GM21367 (cell line): ENCODE measurements at regions not wholly inside any gene's neighbourhood (a gene's known extent, or its start where the extent isn't known, plus 50 kb on each side); places are given as distances from the start of the nearest gene placed in this dataset.

Experiments used
- ATAC-seq: cut with Tn5 transposase; IDR thresholded peaks from one replicate; pipeline ENCODE4 v1.9.1; 2021; ENCODE audit not compliant: unreplicated experiment

DNA sequence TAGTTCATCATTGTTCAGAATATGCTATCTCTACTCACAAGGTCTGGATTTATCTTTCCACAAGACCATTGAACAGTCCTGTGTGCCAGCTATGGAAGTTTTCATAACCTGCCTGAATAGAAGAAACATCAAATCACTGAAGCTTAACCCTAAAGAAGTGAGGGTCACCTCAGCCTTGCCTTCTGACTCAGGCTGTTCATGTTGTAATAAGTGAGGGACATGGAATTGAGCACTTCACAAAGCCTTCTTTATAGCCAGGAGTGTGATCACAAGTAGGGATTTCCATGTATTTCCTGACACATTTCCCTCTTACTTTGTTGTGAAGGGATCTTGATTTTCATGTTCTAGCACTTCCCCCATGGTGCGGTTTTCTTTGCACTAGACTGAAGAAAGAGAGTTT lies 577.5 kb upstream of the WWC1 start:
- ATAC-seq: no peak

DNA sequence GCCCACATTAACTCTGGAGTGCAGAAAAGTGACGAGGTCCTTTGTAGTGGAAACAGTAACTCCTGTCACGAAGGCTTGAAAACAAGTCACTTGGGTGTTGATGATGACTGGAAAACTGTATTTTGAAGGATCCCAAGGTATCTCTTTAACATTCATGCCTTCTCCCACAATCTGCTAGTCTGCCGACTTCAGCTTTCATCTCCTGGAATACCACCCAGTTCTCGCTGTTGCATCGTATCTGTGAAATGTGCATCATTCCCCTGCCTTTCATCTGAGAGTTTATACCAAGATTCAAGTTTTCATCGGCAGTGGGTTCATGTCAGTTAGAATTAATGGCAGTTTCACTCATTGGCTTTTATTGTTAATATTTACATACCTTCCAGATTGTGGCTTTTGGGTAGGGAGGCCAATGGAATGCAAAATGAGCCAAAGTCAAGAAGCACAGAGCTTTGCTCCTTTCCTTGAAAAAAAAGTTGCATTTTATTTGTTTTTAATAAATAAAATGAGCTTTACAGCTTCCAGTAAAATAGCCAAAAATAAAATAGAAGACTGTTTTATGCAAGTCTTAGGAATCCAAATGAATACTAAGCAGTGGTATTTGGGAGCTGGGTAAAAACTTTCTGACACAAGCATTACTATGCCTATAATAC lies 575.2 kb upstream of the WWC1 start:
- no peak for ATAC-seq

DNA sequence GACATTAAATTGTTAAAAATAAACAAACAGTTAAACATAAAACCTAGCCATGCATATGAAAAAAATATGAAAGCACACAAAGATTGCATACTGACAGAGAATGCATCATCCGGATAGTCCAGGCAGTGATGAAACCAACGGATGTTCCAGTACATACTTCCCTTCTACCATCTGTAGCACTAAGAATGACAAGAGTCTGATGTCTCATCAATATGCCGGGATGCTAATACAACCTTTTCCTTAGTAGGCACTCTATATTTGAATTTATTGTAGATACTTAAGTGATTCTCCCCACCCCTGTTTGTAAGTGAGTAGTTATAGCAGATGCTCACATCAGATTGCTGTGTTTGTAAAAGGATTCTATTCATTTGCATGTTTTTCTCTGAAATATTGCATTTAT lies 571.2 kb upstream of the WWC1 start:
- no peak for ATAC-seq

DNA sequence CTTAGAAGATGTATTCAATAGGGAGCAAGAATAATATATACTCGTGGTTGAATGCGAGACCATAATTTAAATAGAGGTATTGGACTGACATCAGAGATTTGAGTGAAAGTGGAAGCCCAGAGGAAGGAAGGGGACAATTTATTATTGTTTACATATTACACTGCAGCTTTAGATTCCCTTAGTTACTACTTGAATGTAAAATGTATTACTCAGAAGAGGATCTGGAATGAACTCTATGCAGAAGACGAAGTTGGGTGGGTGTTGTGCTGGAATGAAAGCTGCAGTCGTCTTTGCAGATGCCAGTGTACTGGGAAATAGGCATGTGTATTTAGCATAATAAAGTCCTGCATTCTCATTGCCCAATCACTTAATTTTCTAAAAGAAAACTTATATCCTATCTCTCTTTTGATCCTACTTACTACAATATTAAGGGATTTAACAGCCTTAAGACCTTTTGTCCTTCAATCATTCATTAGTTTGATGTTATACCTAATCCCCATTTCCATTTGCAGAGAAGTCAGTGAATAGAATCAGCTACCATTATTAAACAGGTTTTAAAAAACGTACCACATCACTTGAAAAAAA lies 570.7 kb upstream of the WWC1 start:
- ATAC-seq: no peak

DNA sequence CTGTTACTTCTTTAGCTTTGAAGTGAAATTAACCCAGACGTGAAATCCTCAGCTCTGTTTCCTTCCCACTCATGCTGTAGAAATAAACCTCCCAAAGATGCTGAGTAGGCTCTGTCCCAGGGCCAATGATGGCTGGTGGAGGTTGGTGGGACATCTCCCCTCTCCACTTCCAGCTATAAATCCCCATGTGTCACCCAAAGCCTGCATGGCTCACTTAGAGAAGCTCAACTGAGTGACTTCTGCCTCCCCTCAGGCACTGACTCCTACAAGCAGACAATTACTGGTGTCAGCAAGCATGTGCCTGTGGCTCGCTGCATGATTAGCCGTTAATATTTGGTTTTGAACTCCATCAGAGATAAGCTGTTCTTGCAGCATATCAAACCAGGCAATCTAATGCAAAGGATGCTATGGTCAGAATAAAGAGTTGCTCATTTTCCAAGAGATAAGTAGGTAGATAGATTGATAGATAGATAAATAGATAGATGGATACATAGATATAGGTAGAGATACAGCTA lies 569.5 kb upstream of the WWC1 start:
- ATAC-seq: no peak

DNA sequence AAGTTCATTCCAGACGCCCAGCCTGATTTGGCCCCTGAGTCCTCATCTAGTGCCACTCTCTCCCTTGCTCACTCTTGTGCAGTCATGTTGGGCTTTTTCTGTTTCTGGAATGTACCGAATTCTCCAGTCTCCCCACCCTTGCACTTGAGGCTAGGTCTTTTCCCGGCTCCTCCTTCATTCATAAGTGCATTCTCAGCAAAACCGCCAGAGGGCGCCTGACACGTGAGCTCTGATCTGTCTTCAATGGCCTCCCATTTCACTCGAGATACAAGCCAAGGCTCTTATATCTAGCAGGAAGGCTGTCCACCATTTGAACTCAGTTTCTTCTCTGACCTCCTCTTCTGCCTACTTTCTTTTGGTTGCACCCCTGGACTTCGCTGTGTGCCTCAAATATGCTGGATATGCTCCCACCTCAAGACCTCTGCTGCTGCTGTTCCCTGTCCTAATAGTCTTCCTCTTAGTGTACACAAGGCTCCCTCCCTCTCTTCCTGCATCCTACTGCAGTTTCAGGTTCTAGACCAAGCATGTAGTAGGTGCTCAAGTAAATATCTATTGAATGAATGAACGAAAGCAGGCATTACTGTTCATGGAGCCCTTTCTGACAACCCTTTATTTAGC lies 568.1 kb upstream of the WWC1 start:
- ATAC-seq: peak; percentile 96

DNA sequence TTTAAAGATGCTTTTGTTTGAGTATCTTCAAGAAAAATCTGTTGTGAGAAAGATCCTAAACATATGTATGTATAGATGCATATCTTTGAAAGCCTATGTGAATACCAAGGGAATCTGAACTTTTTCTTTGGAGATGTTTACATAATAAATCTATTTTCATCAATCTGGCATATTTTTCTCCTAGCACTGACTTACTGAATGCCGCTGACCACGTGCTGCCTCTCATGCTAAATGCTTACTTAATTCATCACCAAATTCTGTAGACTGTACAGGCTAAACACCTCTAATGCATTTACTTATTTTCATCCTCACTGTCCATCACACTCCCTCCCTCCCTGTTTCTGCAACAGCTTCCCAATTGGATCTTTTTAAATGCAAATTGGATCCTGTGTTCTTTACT lies 566.2 kb upstream of the WWC1 start:
- ATAC-seq: no peak

DNA sequence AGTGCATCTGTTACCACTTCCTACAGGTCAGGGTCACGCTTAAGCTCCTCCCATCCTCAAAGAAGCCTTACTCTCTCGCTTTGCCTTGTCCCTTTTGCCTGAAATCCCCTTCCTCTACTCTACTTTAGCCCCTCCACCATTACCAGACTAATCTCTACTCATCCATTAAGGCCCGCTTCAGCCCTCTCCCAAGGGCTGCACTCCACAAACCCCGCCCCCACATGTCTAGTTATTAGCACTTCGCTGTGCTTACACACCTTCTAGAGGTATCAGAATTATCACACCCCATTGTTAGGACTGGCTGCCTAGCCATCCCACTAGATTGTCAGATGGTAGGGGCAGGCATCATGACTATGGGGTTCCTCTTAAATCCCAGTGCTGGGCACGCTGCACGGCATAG lies 565.7 kb upstream of the WWC1 start:
- ATAC-seq: no peak

DNA sequence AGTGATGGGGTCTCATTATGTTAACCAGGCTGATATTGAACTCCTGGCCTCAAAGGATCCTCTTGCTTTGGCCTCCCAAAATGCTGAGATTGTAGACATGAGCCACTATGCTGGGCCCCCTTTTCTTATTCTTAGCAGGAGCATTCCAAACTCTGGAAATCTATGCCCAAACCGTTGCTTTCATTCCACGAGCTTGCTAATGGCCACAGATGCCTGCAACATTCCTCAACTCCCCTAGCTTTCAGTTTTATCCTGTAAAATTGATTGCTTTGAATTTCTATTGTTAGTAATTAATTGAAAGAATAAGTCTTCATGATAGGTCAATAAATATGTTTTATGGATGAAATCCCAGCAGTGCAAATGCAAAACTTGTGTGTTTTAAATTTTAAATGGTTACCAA lies 564.8 kb upstream of the WWC1 start:
- no peak for ATAC-seq

DNA sequence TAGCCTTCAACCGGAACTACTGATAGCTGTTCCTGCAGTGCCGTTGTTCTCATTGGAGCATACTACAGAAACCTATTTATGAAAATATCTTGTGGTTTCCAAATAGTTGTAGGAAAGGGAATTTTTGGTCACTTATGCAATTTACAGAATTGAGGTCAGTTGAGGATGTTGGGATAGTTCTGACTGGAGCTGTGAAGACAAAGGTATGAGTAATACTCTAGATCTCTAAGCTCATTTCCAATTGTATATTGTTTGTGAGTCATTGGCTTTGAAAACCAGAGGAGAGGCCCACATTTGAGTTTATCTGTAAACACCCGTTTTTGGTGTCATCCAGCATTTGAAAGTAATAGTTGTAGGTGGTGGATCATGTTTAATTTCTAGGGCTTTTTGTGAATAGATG lies 561.3 kb upstream of the WWC1 start:
- no peak for ATAC-seq

DNA sequence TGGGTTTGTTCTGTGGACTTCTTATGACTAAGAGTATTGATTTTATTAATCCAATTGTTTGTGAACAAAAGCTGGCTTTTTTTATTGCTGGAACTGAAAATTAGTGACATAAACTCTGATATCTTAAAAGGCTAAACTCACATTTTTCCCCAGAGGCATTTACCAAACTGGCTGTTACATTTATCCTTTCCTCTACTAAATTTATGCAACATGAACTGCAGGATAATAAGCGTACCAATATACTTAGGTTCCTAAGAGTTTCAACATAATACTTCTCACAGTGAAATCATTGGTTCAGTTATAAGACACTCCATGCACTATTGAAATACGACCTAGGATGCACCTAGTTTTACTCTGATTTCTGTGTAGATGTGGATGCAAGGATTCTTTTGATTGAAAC lies 560.8 kb upstream of the WWC1 start:
- no peak for ATAC-seq

DNA sequence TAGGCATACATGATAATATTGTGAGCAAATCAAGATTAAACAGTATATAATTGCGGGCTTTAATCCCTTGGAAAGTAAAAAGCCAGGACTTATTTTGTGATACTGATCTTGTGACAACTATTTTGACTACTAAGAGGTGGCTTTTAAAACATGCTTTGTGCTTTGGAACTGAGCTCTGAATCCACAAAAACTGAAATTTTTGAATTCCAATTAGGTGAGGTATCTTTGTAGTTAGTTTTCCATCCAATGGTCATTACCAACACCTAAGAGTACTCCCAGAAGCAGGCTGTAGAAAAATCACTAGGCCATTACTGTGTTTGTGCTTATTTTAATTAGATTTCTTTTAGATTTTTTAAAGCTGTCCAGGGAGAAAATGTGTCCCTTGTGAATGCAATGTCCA lies 559.5 kb upstream of the WWC1 start:
- no peak for ATAC-seq

DNA sequence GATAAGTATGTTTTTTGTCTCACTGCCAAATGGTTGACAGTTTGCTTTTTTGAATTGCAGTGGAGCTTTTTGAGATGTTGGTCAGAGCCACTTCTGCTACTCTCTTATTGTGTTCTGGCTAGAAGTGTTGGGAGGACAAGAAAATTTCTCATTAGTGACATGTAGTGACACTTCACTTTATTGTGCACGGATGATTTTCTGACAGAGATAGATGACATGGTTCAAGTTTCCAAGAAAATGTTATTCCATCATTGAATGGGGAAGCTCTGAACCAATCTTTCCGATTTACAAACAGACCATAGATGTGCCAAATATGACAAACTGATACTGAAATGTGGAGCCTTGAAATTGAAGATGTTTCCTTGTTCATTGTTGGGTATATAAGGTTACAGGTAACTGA lies 558.9 kb upstream of the WWC1 start:
- no peak for ATAC-seq

DNA sequence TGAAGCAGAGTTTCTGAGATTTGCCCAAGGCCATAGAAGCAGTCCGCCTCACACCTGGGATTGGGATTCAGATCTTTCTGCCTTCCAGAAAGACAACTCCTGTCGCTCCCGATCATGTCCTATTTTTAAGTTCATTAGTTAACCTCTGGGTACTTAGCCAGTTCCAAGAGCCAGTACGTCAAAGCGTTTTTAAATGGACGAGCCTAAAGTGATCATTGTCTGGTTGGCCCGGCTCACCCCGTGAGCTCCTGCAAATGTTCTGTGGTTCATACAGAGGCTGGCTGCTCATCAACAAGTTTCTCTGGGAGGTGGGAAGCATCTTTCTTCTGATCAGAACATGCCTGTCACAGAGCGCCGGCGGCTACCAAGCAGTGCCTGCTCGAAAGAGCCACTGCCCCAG lies 554.5 kb upstream of the WWC1 start:
- no peak for ATAC-seq

DNA sequence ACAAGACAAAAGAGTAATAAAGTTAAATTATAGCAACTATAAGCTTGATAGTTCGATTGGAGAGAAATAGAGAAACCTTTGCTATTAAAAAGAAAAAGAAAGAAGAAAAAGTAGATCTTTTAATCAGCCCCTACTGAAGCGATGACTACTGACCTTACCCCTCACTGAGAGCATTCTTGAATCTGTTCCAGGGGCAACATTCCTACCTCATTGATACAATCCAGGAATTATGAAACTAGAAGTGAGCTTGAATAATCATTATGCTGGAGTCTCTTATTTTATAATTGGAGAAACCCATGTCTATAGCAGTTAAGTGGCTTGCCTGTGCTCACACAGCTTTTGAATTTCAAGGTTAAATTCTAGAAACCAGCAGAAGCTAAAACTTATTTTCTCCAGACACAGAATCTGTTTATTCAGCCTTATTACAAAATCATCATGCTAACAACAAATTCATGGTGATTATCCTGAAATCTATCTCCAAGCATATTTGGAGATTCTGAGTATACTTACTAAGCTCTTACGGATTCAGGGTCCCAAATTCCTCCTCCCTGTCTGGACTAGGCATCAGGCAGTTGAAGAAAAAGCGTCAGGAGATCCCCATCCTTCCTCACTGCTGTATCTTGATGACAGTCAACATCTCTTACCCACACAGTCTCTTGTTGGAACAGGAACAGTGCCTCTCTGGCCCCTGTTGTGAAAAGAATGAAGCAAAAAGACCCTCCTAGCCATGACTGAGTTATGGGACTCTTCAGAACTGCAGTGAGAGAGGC lies 547.6 kb upstream of the WWC1 start:
- no peak for ATAC-seq

DNA sequence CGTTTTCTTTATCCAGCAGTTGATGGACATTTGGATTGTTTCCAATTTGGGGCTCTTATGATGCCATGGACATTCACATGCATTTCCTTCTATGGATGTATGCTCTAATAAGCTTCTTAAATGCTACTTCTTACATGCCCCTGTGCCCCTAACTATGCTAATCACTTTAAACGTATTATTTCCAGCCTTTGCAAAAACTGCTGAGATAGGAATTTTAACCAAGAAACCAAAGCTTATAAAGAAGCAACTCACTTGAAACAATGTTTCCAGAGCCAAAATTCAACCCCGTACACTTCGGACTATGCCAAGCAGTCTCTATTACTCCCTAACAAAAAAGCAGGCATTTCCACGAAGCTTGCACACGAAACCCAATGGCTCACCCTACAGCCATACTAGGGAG lies 545.6 kb upstream of the WWC1 start:
- ATAC-seq: no peak

DNA sequence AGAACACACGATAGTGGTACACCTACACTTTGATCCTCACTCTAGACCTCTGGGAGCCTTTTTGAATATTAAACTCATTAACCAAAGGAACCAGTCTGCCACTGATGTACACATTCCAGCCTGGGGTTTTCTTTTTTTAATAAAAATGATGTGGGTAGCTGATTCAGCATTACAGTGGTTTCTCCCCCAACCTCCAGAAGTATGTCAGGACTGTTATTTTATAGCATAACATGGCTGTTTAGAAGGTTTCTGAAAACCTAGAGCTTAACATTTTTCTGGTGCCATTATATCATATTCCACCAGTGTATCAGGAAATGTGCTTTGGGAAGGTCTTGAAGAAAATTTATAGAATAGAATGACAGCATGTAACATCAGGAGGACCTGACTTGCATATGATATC lies 540.9 kb upstream of the WWC1 start:
- no peak for ATAC-seq

DNA sequence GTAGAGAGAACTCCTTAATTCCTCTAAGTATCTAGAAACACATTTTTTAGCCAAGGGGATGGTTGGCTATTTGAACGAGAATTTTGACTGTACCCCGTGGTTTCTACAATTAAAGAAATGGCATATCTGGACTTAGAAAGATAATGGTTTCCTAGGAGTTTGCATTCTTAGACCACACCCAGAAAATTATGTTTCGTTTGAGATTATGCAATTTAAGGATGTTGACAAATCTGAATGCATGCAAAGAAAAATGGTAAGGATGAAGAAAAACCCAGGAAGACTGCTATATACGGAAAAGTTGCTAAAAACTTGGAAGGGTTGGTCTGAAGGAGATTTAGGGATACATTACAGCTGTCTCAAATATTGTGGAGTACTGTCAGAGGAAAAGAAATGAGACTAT lies 538.5 kb upstream of the WWC1 start:
- no peak for ATAC-seq

DNA sequence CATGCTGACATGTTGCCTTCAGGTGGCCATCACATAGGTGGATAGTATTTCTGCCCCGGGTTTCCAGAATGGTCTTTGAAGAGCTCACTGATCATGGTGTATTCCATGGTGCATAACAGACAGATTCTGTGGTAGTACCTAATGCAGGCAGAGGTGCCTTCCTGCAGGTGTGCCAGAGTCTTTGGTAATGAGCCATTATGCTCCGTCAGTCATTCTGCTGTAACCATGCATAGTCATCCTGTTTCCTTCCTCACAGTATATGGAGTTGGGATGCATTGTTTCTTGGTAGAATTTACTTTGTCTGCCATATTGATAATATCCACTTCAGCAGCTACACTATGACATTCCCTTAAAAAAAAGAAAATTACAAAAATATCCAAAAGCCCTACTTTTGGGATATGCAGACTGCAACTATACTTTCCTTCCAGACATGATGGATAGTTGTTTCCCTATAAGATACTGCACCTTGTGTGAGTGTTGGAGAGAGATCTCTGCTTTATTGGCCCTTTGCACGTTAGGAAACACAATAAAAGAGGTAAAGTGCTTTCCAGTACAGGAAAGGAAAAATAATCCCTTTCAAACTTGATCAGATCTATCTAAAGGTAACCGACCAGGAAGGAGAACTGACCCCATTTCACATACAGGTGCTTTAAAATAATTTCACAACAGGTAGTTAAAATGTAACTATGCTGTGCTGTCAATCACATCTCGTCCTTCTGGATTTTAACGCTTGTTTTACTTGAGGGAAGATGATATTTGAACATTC lies 537.5 kb upstream of the WWC1 start:
- ATAC-seq: no peak

DNA sequence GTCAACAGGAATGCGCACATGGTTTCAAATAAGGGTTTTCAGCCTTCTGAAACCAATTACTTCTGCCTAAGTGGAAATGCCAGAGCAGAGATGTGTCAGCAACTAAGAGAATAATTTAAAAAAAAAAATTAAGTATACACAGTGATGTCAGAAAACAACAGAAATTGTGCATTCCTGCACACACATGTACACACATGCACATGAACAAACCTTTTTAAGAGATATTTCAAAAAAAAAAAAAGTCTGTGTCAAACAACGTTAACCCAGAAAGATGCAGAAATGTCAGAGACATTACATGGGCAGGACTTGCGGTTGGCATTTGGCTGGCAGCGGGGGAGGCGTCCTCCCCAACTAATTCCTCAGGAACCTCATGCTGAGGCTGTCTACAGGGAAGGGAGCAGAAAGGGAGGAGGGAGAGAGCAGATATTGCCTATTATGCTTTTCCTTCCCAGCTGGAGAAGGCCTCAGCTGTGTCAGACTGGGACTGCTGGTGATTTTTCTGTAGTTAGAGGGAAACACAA lies 536.9 kb upstream of the WWC1 start:
- no peak for ATAC-seq

DNA sequence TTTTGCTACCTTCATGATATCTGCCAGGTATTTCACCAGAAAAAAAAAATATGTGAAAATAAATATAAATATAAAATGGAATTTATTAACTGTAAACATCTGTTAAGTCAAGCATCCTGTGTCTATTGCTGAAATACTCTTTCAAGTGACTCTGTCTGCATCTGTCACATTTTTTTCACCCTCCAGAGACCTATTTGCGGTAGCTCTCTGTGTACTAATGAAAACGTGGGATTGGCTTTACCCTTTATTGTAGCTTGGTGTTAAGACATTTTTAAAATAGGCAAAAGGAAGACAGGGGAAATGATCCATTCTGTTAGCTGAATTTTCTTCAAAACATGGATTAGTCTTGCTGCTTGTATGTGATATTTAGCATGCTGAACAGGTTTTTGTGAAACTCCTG lies 536.0 kb upstream of the WWC1 start:
- ATAC-seq: no peak
